T-helper 17 cell (primary cell): ENCODE measurements at regions not wholly inside any gene's neighbourhood (a gene's known extent, or its start where the extent isn't known, plus 50 kb on each side); places are given as distances from the start of the nearest gene placed in this dataset.

Experiments used
- ATAC-seq: fragments of 150-1000 bp; cut with Tn5 transposase; 2 replicates; pipeline ENCODE4 v1.10.0; 2021; ENCODE audit warnings: mild to moderate bottlenecking, moderate library complexity
- DNase-seq, 3 donors: peaks; one replicate each; pipeline versions ENCODE4 v3.0.0 to v3.0.0-alpha.2; 2020 to 2021
- H3K9me3 ChIP-seq: one replicate; pipeline ENCODE4 v1.7.0; 2013; ENCODE audit warnings: low read length, mild to moderate bottlenecking; ENCODE audit not compliant: control insufficient read depth, poor library complexity, severe bottlenecking
- H3K27ac Mint-ChIP-seq: one replicate; pipeline ENCODE4 v1.8.0; 2022; ENCODE audit warnings: mild to moderate bottlenecking, moderate library complexity, mixed read lengths
- H3K27me3 Mint-ChIP-seq: one replicate; pipeline ENCODE4 v1.8.0; 2022; ENCODE audit warnings: mixed read lengths
- H3K36me3 Mint-ChIP-seq: one replicate; pipeline ENCODE4 v1.8.0; 2022; ENCODE audit warnings: low read depth, mixed read lengths
- H3K4me1 Mint-ChIP-seq: one replicate; pipeline ENCODE4 v1.8.0; 2022; ENCODE audit warnings: mild to moderate bottlenecking, mixed read lengths
- H3K4me3 Mint-ChIP-seq: one replicate; pipeline ENCODE4 v1.8.0; 2022; ENCODE audit warnings: mild to moderate bottlenecking, moderate library complexity, mixed read lengths

DNA sequence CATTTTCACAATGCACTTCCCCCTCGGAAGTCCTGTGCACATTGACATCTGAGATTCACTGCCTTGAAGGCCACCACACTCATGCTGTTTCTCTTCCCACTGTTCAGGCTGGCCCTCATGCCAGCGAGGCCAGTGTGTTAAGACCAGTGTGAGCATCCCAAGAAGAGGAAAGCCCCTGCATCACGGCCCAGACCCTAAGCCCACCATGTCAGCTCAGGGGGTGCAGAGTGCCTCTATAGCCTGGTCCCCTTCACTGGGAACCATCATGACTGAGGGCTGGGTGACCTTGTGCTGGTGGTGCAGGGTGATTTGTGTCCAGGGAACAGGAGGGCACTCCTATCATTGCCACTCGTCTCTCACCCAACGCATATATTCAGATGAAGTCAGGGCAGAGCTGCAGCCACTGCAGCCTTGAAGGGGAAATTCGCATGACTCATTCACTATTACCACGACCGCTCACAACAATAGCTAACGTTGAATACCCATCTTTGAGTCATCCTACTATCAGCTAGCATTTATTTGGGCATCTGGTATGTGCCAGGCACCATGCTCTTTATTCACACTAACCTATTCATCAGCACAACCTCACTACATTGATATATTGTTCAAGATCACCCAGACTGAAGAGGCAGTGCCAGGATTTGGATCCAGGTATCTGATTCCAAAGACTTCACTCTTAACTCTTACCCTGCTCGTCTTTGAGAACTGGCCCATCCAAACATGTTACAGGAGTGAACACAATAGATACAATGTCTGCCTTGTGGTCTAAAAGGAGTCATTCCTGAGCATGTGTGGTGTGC, 58.8 kb upstream of the SLC6A11 start:
- no peak overlapping the region for H3K27ac Mint-ChIP-seq
- no peaks in the 10 kb centered on the region for H3K9me3 ChIP-seq
- ATAC-seq = no peak
- H3K36me3 Mint-ChIP-seq = peaks cover 6% of the 10 kb centered on the region
- H3K4me1 Mint-ChIP-seq = peaks cover 3% of the 10 kb centered on the region
- H3K27me3 Mint-ChIP-seq = peaks cover 76% of the 10 kb centered on the region
- no peak for DNase-seq
- H3K4me3 Mint-ChIP-seq = no peak overlapping the region

DNA sequence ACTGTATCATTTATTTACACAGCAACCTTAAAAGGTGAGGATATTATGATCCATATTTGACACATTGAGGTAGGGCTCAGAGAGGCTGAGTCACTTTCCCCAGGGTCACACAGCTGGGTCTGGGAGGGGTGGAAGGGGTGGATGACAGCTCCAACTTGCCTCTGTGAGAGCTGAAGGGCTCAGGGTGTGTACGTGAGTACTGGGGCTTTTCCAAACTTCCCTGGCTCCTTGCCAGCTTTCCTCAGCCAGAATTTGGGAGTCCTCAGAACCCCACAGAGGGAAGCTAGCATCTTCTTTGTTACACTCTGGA, 58.3 kb upstream of the SLC6A11 start:
- Mint-ChIP-seq H3K27me3 (peaks cover 81% of the 10 kb centered on the region), H3K36me3 (peaks cover 6% of the 10 kb centered on the region), H3K4me1 (peaks cover 3% of the 10 kb centered on the region), H3K27ac (no peak overlapping the region), H3K4me3 (no peak overlapping the region)
- no peaks in the 10 kb centered on the region for H3K9me3 ChIP-seq
- DNase-seq = no peak
- no peak for ATAC-seq

DNA sequence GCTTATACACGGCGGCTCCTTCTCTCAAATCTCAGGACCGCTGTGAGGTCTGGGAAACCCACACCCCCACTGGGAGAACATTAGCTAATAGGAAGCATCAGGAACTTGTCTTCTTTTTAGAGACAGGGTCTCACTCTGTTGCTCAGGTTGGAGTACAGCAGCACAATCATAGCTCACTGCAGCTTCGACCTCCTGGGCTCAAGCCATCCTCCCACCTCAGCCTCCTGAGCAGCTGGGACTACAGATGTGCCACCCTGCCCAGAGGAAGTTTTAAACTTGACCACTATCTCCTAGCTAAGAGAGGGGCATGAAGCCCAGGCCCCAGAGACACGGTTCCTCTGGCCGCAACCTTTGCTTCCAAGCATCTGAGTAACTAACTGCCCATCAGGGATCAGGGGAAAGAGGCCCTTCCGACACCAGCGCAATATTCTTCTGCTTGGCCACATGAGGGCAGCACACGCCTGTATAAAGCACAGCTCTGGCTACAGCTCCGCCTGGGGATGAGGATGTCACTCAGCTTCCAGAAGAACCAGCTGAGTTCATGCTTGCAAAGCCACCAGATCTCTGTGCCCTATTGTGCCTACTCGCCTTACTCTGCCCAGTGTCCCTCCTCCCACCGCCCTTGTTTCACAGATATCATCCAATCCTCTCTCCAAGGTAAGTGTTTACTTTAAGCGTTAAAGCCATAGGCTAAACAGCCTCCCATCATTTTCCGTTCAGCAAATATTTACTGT, 57.6 kb upstream of the SLC6A11 start:
- no peak overlapping the region for H3K4me3 Mint-ChIP-seq
- no peak overlapping the region for H3K27ac Mint-ChIP-seq
- H3K27me3 Mint-ChIP-seq = peaks cover 80% of the 10 kb centered on the region
- peaks cover 3% of the 10 kb centered on the region for H3K4me1 Mint-ChIP-seq
- H3K36me3 Mint-ChIP-seq = peaks cover 5% of the 10 kb centered on the region
- ATAC-seq (peak; percentile 66), DNase-seq (peak in 2 of 3 donors; percentile 18 to 20)
- no peaks in the 10 kb centered on the region for H3K9me3 ChIP-seq

DNA sequence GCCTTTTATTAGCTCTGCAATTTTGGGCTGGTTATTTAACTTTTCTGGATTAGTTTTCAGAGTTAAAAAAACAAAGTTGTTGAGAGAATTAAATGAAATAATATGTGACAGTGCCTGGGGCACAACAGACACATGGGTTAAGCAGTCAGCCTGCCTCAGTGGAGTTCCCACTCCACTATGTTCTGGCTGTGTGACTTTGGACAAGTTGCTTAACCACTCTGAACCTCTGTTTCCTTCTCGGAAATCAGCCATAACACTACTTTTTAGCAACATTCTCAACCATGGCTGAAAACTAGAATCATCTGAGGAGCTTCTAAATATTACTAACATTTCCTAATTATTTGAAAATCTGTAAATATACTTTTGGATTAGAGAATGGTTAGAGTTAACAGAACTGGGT, 56.5 kb upstream of the SLC6A11 start:
- DNase-seq (no peak), ATAC-seq (no peak)
- Mint-ChIP-seq H3K27ac (no peak overlapping the region), H3K4me3 (no peak overlapping the region), H3K27me3 (peaks cover 81% of the 10 kb centered on the region), H3K36me3 (peaks cover 3% of the 10 kb centered on the region), H3K4me1 (peaks cover 3% of the 10 kb centered on the region)
- no peaks in the 10 kb centered on the region for H3K9me3 ChIP-seq

DNA sequence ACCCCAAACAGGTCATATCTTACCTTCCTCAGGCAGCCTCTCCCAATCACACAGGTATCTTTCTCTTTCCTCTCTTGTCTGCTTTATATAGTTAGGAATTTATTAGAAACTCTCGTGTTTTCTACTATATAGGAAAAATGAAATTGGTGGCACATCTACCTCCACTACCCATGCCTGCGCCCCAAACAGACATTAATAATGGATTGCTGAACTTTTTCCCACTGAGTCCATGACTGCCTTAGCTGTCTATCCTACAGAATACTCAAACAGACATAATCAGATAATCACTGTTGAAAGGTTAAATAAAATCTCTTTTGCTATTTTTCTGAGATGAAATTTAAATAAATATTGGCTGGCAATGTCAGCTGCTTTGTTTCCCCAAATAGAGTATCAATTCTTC, 55.8 kb upstream of the SLC6A11 start:
- no peaks in the 10 kb centered on the region for H3K9me3 ChIP-seq
- no peak for ATAC-seq
- Mint-ChIP-seq H3K4me3 (no peak overlapping the region), H3K27ac (no peak overlapping the region), H3K27me3 (peaks cover 86% of the 10 kb centered on the region), H3K36me3 (peaks cover 3% of the 10 kb centered on the region), H3K4me1 (peaks cover 3% of the 10 kb centered on the region)
- DNase-seq = no peak

DNA sequence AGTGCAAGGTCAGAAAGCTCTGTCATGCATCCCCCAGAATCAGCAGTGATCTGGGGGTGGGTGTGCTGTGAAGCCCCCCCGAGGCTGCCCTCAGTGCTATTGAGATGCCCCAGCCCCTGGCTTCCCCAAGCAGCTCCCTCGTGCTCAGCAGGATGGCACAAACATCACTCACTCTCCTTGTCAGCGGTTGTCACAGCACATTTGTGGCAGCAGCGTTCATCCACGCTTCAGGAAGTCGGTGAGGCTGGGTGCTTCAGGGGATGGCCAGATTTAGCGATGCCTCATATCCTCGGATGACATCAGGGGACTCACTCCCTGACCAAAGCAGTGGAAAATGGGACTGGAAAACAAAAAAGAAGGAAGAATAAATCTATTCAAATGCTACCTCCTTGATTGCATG, 54.4 kb upstream of the SLC6A11 start:
- H3K4me3 Mint-ChIP-seq = no peak overlapping the region
- peaks cover 3% of the 10 kb centered on the region for H3K36me3 Mint-ChIP-seq
- peaks cover 82% of the 10 kb centered on the region for H3K27me3 Mint-ChIP-seq
- no peak for DNase-seq
- peaks cover 3% of the 10 kb centered on the region for H3K4me1 Mint-ChIP-seq
- ATAC-seq = no peak
- H3K27ac Mint-ChIP-seq = no peak overlapping the region
- H3K9me3 ChIP-seq = no peaks in the 10 kb centered on the region

DNA sequence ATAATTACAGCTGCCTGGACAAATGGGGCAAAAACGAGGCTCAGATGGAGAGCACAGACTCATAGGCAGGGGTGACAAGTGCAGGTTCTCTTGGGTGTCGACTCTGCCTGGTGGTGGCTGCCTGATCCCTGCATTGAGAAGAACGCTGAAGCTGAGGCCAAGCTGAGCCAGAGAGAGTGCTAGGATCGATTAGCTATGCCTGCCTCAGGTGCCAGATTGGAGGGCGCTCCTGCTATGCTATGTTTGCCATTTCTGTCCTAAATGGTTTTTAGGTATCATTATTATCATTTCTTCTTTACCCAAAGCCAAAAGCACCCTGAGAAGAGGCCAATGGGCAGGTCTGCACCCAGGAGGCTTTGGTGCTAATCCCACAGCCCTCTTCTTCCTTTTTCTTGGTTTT, 53.9 kb upstream of the SLC6A11 start:
- Mint-ChIP-seq H3K4me1 (peaks cover 3% of the 10 kb centered on the region), H3K36me3 (peaks cover 3% of the 10 kb centered on the region), H3K4me3 (no peak overlapping the region), H3K27me3 (peaks cover 82% of the 10 kb centered on the region), H3K27ac (no peak overlapping the region)
- H3K9me3 ChIP-seq = no peaks in the 10 kb centered on the region
- DNase-seq (no peak), ATAC-seq (no peak)

DNA sequence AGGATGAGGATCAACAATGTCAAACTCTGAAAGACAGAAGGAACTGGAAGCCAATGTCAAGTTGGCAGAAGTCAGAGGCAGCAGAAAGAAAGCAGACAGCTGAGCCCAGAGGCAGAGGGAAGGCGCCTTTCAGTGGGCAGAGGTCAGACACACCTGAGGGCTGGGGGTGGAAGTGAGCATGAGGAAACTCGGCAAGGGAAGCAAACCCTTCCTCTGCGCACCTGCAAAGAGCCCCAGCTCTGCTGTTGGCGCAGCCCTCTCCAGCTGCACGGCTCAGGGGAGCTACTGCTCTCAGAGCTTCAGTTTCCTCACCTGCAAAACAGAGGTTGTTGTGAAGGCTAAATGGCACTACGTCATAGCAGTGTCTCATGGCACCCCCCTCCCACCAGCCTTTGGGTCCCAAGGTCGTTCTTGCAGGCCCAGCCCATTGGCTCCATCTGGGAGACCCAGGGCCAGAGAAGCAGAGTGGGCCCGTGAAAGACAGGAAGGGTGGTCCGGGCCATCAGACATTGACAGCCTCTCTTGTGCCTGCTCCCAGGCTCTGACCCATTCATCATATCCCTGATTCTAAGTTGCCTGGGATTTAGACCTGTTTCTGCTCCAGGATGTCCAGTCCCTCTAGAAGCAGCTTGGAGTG, 53.3 kb upstream of the SLC6A11 start:
- H3K4me3 Mint-ChIP-seq = no peak overlapping the region
- peaks cover 82% of the 10 kb centered on the region for H3K27me3 Mint-ChIP-seq
- H3K27ac Mint-ChIP-seq = no peak overlapping the region
- H3K4me1 Mint-ChIP-seq = peaks cover 3% of the 10 kb centered on the region
- H3K36me3 Mint-ChIP-seq = peaks cover 3% of the 10 kb centered on the region
- ATAC-seq (no peak), DNase-seq (no peak)
- H3K9me3 ChIP-seq = no peaks in the 10 kb centered on the region

DNA sequence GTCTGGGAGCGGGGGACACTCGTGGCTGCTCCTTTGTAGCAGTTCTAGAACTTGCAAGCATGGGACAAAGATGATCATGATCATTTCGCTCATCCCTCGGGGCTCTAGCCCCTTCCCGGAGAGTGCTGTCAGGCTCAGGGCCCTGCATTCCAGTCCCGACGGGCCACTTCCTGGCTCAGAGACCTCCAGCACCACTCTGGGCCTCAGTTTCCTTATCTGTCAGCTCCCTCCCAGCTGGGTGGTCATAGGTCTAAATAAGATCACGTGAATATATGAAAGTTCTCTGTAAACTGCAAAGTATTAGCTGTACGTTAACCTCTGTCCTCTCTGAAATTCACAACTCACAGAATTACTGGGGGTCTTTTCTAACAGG, 52.8 kb upstream of the SLC6A11 start:
- DNase-seq (no peak), ATAC-seq (no peak)
- no peak overlapping the region for H3K27ac Mint-ChIP-seq
- H3K27me3 Mint-ChIP-seq = peaks cover 82% of the 10 kb centered on the region
- H3K4me1 Mint-ChIP-seq = peaks cover 3% of the 10 kb centered on the region
- no peak overlapping the region for H3K4me3 Mint-ChIP-seq
- peaks cover 3% of the 10 kb centered on the region for H3K36me3 Mint-ChIP-seq
- H3K9me3 ChIP-seq = no peaks in the 10 kb centered on the region

DNA sequence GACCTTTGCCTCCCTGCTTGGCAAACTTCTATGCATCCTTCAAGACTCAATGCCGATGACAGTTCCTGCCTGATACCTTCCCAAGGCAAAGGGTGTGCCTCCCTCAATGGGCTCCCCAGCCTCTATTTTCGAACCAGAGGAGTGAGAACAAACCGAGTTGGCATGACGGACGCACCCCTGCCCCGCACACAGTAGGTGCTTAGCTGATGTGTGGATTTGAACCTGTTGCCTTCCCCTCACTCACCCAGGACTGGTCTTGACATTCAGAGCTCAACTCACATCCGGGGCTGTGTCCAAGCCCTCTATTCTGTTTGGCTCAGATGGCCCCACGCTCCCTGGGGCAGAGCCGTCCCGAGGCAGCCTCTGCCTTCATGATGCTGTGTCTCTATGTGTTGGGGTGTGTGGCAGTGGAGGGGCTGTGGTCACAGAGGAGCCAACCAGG, 52.2 kb upstream of the SLC6A11 start:
- H3K27ac Mint-ChIP-seq = no peak overlapping the region
- no peaks in the 10 kb centered on the region for H3K9me3 ChIP-seq
- H3K4me3 Mint-ChIP-seq = no peak overlapping the region
- no peak for ATAC-seq
- peaks cover 78% of the 10 kb centered on the region for H3K27me3 Mint-ChIP-seq
- peaks cover 3% of the 10 kb centered on the region for H3K4me1 Mint-ChIP-seq
- no peak for DNase-seq
- H3K36me3 Mint-ChIP-seq = peaks cover 3% of the 10 kb centered on the region

DNA sequence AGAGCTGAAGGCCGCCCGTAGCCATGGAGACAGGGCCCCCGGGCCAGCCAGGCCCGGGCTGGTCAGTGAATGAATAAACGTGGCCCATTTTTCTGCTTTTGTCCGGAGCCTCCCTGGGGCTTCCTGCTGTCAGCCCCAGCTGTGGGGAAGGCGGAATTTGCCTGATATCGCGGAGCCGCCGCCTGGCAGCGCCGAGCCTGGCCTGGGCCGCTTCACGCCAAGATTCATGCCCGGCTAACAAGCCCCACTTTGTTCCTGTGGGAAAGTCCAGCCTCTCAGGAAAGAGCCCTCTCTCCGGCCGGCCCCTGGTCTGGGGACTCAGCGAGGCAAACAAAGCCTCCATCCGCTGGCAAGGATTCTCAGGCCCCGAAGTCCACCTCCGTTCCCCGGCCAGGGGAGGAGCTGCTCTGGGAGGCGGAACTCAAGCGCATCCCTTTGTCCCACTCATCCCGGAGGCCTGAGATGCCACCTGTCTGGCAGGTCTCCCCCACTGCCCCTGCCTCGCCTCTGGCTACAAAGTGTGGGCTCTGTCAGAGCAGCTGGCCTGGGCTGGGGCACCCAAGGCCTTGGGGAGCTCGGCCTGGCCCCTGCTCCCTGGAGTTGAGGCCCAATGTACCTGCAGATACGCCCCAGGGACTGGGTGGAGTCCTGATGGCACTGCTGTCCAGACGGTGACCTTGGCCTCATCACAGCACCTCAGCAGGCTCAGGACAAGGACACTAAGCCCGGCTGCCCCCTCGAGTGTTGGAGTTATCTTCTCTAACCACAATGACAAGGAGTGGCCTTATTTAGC, 51.6 kb upstream of the SLC6A11 start:
- Mint-ChIP-seq H3K27me3 (peaks cover 78% of the 10 kb centered on the region), H3K4me3 (no peak overlapping the region), H3K36me3 (peaks cover 3% of the 10 kb centered on the region), H3K27ac (no peak overlapping the region), H3K4me1 (peaks cover 3% of the 10 kb centered on the region)
- ATAC-seq = no peak
- no peaks in the 10 kb centered on the region for H3K9me3 ChIP-seq
- no peak for DNase-seq

DNA sequence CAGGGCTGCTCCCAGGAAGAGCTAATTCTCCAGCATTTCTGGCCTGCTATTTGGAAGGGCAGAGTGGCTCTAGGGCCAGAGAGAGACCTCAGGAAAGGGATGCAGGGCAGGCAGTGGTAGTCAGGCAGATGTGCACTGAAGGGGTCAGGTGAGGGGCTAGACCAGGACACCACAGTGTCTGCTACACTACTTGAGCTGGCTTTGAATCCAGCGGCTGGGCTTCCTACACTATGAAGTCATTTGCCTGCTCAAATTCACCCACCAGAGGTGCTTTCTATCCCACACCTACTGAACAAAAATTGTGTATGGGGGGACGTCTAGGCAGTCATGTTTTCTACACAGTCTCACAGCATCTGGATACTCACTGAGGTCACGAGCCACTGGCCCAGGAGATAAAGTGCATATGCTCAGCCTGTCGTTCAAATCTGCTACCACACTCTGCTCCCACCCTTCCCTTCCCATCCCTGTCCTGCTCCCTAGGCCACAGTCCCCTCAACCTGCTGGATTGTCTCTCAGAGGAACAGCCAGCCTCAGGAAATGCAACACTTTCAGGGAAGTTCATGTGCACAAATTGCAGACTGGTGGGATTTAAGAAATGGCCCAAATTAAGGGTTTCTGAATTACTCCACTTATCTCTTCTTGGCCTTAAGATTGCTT, 49.9 kb upstream of the SLC6A11 start:
- no peaks in the 10 kb centered on the region for H3K4me1 Mint-ChIP-seq

More for the DNA sequence above, 49.9 kb upstream of the SLC6A11 start:
- H3K36me3 Mint-ChIP-seq = peaks cover under 1% of the 10 kb centered on the region
- no peak overlapping the region for H3K27ac Mint-ChIP-seq
- DNase-seq (no peak), ATAC-seq (no peak)
- H3K4me3 Mint-ChIP-seq = no peak overlapping the region
- H3K27me3 Mint-ChIP-seq = peaks cover 80% of the 10 kb centered on the region
- no peaks in the 10 kb centered on the region for H3K9me3 ChIP-seq
